WTC11 (cell line): ENCODE measurements at regions not wholly inside any gene's neighbourhood (a gene's known extent, or its start where the extent isn't known, plus 50 kb on each side); places are given as distances from the start of the nearest gene placed in this dataset.
"Not testable (repeated sequence)": the region's sequence is repeated elsewhere in the genome, so short reads cannot be mapped to it uniquely, and the experiment has no call there.

Experiments
- ATAC-seq: fragments of 200-7000 bp; cut with Tn5 transposase; 2 replicates; pipeline ENCODE4 v1.10.0; 2021; ENCODE audit warnings: mild to moderate bottlenecking, moderate library complexity
- CTCF ChIA-PET: fragments of 300-600 bp; sonication (Branson Sonifier 250); formaldehyde crosslinking; loops from one replicate; lab custom pipeline; 2021; ENCODE audit warnings: antibody characterized with exemption; lab: Charles Lee
- POLR2A ChIA-PET: fragments of 350-600 bp; sonication (Branson Sonifier 250); formaldehyde crosslinking; loops from one replicate; lab custom pipeline; 2021; ENCODE audit warnings: antibody characterized with exemption; lab: Charles Lee
- DNase-seq: peaks from one replicate; pipeline ENCODE4 v3.0.0; 2021; ENCODE audit warnings: low spot score
- H3K27ac Mint-ChIP-seq: 2 replicates; pipeline ENCODE4 v1.8.0; 2021; ENCODE audit warnings: mixed read lengths
- H3K27me3 Mint-ChIP-seq: 2 replicates; pipeline ENCODE4 v1.8.0; 2021; ENCODE audit warnings: low read depth, mild to moderate bottlenecking, moderate library complexity, mixed read lengths
- H3K36me3 Mint-ChIP-seq: 2 replicates; pipeline ENCODE4 v1.8.0; 2021; ENCODE audit warnings: mixed read lengths
- H3K4me1 Mint-ChIP-seq: 2 replicates; pipeline ENCODE4 v1.8.0; 2022; ENCODE audit warnings: mixed read lengths
- H3K4me3 Mint-ChIP-seq: 2 replicates; pipeline ENCODE4 v1.8.0; 2021; ENCODE audit warnings: mild to moderate bottlenecking, moderate library complexity, mixed read lengths
- H3K9me3 Mint-ChIP-seq: 2 replicates; pipeline ENCODE4 v1.8.0; 2021; ENCODE audit warnings: mixed read lengths
- AFF4 ChIP-seq: sonication (generic); formaldehyde crosslinking; IDR thresholded peaks from 2 replicates; pipeline ENCODE4 v1.8.1; 2023; ENCODE audit warnings: mild to moderate bottlenecking, missing genetic modification reagents, borderline replicate concordance
- ATF2 ChIP-seq: sonication (generic); formaldehyde crosslinking; IDR thresholded peaks from 2 replicates; pipeline ENCODE4 v1.8.1; 2022; ENCODE audit warnings: low read depth, missing genetic modification reagents, borderline replicate concordance
- CREB1 ChIP-seq: sonication (generic); formaldehyde crosslinking; IDR thresholded peaks from 2 replicates; pipeline ENCODE4 v1.8.0; 2023; ENCODE audit warnings: mild to moderate bottlenecking, missing genetic modification reagents
- ELF4 ChIP-seq: sonication (generic); formaldehyde crosslinking; IDR thresholded peaks from 2 replicates; pipeline ENCODE4 v1.8.1; 2022; ENCODE audit warnings: low read depth, mild to moderate bottlenecking, moderate library complexity, missing genetic modification reagents
- EMX1 ChIP-seq: fragments of 250-450 bp; sonication (Bioruptor Pico); IDR thresholded peaks from 2 replicates; pipeline ENCODE4 v1.8.0; 2021; ENCODE audit warnings: mild to moderate bottlenecking
- FOXK1 ChIP-seq: sonication (generic); formaldehyde crosslinking; IDR thresholded peaks from 2 replicates; pipeline ENCODE4 v1.8.0; 2022; ENCODE audit warnings: mild to moderate bottlenecking, moderate library complexity, missing genetic modification reagents
- GRHL2 ChIP-seq: fragments of 250-450 bp; sonication (Bioruptor Pico); IDR thresholded peaks from 2 replicates; pipeline ENCODE4 v1.8.0; 2022; ENCODE audit warnings: mild to moderate bottlenecking, moderate library complexity; ENCODE audit not compliant: insufficient replicate concordance, severe bottlenecking
- NFYB ChIP-seq: sonication (generic); formaldehyde crosslinking; conservative IDR thresholded peaks from 2 replicates; pipeline ENCODE4 v1.8.0; 2022; ENCODE audit warnings: low read depth, missing genetic modification reagents
- OVOL2 ChIP-seq: fragments of 250-450 bp; sonication (Bioruptor Pico); IDR thresholded peaks from 2 replicates; pipeline ENCODE4 v1.9.0; 2021; ENCODE audit warnings: mild to moderate bottlenecking, borderline replicate concordance
- ZNF416 ChIP-seq: fragments of 250-450 bp; sonication (Bioruptor Pico); IDR thresholded peaks from 2 replicates; pipeline ENCODE4 v1.9.0; 2021; ENCODE audit warnings: mild to moderate bottlenecking, inconsistent platforms
- TF ChIP-seq, protein P1 (sequence below): sonication (generic); formaldehyde crosslinking; IDR thresholded peaks from 2 replicates; pipeline ENCODE4 v1.8.0; 2023; ENCODE audit warnings: mild to moderate bottlenecking, missing genetic modification reagents
- TF ChIP-seq, protein P2 (sequence below): sonication (generic); formaldehyde crosslinking; IDR thresholded peaks from 2 replicates; pipeline ENCODE4 v1.8.0; 2023; ENCODE audit warnings: missing genetic modification reagents
- TF ChIP-seq, protein P3 (sequence below): sonication (generic); formaldehyde crosslinking; conservative IDR thresholded peaks from 2 replicates; pipeline ENCODE4 v1.8.1; 2023; ENCODE audit warnings: mild to moderate bottlenecking, low read depth, missing genetic modification reagents, moderate library complexity

GRCh38 chr16:29112755-29113347 lies 128.0 kb downstream of the LAT start (continued):
- TF ChIP-seq, protein P1, sequence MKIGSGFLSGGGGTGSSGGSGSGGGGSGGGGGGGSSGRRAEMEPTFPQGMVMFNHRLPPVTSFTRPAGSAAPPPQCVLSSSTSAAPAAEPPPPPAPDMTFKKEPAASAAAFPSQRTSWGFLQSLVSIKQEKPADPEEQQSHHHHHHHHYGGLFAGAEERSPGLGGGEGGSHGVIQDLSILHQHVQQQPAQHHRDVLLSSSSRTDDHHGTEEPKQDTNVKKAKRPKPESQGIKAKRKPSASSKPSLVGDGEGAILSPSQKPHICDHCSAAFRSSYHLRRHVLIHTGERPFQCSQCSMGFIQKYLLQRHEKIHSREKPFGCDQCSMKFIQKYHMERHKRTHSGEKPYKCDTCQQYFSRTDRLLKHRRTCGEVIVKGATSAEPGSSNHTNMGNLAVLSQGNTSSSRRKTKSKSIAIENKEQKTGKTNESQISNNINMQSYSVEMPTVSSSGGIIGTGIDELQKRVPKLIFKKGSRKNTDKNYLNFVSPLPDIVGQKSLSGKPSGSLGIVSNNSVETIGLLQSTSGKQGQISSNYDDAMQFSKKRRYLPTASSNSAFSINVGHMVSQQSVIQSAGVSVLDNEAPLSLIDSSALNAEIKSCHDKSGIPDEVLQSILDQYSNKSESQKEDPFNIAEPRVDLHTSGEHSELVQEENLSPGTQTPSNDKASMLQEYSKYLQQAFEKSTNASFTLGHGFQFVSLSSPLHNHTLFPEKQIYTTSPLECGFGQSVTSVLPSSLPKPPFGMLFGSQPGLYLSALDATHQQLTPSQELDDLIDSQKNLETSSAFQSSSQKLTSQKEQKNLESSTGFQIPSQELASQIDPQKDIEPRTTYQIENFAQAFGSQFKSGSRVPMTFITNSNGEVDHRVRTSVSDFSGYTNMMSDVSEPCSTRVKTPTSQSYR (CRISPR knock-in tag) = no peak
- TF ChIP-seq, protein P2, sequence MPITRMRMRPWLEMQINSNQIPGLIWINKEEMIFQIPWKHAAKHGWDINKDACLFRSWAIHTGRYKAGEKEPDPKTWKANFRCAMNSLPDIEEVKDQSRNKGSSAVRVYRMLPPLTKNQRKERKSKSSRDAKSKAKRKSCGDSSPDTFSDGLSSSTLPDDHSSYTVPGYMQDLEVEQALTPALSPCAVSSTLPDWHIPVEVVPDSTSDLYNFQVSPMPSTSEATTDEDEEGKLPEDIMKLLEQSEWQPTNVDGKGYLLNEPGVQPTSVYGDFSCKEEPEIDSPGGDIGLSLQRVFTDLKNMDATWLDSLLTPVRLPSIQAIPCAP (CRISPR knock-in tag) = no peak
- TF ChIP-seq ATF2 (CRISPR knock-in tag) = no peak
- no peak for TF ChIP-seq GRHL2 (CRISPR knock-in tag)
- no peak for TF ChIP-seq AFF4 (CRISPR knock-in tag)
- TF ChIP-seq, all 79 proteins: peak for 0

DNA sequence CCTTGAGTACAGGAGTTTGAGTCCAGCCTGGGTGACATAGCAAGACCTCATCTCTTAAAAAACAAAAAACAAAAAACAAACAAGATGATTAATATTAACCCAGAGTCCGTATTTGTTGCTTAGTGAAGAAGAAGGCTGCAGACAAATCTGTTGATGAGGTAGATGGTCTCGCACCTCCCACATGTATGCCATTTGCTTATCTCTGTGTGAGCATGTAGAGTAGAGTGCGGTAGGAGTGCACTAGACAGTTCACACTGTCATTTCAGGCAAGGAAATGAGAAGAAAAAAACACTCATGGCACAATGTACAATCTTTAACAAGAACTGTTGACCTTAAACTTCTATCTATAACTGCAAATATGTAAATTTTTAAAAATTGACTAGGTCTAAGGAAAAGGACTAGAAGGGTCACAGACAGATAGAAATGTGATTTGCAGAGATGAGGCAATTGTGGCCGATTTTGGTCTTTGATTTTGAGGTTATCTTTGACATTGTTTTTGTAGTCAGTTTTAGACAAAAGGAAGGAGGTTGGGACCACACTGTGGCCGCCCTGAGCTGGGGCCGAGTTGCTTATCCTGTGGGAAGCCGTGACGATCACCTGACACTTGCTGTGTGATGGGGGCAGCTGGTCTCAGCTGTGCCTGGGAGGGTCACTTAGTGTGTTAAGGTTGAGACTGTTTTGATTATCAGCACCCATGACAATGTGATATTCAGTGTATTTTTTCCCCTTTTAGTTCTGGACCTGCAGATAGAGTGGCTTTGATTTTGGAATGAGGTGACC lies 127.2 kb downstream of the LAT start:
- H3K27ac Mint-ChIP-seq, DNase-seq, H3K27me3 Mint-ChIP-seq, CTCF ChIA-PET, H3K36me3 Mint-ChIP-seq, POLR2A ChIA-PET, H3K4me3 Mint-ChIP-seq, ATAC-seq, H3K9me3 Mint-ChIP-seq: not testable (repeated sequence)
- peaks cover 12% of the 10 kb centered on the region for H3K4me1 Mint-ChIP-seq

DNA sequence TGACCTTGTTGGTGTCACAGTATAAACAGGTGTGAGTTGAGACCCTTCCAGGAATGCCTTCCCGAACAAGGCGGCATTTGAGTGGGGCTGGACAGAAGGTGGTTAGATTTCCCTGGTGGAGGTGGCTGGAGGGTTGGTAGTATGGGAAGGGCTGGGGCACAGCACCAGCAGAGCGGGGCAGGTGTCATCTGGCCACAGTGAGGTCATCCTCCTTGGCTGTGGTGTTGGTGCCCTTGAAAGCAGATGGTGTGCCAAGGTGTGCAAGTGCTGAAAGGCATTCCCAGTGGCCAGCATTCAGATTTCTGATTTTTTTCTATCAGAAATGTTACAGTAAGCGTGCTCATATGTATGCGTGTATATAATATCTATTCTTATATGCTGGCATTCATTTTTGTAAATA lies 126.6 kb downstream of the LAT start:
- ChIA-PET CTCF (no interaction called here), POLR2A (no interaction called here)
- Mint-ChIP-seq H3K27ac (no peak overlapping the region), H3K36me3 (no peaks in the 10 kb centered on the region), H3K4me3 (no peak overlapping the region), H3K4me1 (peaks cover 17% of the 10 kb centered on the region), H3K9me3 (no peaks in the 10 kb centered on the region), H3K27me3 (peaks cover 2% of the 10 kb centered on the region)
- DNase-seq (no peak), ATAC-seq (no peak)
- TF ChIP-seq NFYB (CRISPR knock-in tag) (no peak), OVOL2 (no peak), CREB1 (CRISPR knock-in tag) (no peak), GRHL2 (CRISPR knock-in tag) (no peak), FOXK1 (no peak), EMX1 (no peak), ELF4 (CRISPR knock-in tag) (no peak), ZNF416 (CRISPR knock-in tag) (no peak), AFF4 (CRISPR knock-in tag) (no peak)
- TF ChIP-seq, protein P3, sequence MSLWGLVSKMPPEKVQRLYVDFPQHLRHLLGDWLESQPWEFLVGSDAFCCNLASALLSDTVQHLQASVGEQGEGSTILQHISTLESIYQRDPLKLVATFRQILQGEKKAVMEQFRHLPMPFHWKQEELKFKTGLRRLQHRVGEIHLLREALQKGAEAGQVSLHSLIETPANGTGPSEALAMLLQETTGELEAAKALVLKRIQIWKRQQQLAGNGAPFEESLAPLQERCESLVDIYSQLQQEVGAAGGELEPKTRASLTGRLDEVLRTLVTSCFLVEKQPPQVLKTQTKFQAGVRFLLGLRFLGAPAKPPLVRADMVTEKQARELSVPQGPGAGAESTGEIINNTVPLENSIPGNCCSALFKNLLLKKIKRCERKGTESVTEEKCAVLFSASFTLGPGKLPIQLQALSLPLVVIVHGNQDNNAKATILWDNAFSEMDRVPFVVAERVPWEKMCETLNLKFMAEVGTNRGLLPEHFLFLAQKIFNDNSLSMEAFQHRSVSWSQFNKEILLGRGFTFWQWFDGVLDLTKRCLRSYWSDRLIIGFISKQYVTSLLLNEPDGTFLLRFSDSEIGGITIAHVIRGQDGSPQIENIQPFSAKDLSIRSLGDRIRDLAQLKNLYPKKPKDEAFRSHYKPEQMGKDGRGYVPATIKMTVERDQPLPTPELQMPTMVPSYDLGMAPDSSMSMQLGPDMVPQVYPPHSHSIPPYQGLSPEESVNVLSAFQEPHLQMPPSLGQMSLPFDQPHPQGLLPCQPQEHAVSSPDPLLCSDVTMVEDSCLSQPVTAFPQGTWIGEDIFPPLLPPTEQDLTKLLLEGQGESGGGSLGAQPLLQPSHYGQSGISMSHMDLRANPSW = no peak
- TF ChIP-seq, protein P2 (CRISPR knock-in tag) = no peak
